Hematopoietic multipotent progenitor cell (in vitro differentiated cells): ENCODE measurements at regions not wholly inside any gene's neighbourhood (a gene's known extent, or its start where the extent isn't known, plus 50 kb on each side); places are given as distances from the start of the nearest gene placed in this dataset.

Experiments
- DNase-seq, 3 donors: peaks; one replicate each; pipeline ENCODE4 v3.0.0-alpha.2; 2011 to 2015; ENCODE audit warnings: low read depth in 2 of 3, low spot score in 2 of 3

GRCh38 chr20:57907131-57908000 lies 197.6 kb upstream of the PMEPA1 start:
- peak in 2 of 3 donors; percentile 77 to 84 for DNase-seq

GRCh38 chr20:57905448-57905847 lies 195.6 kb upstream of the PMEPA1 start:
- no peak for DNase-seq

DNA sequence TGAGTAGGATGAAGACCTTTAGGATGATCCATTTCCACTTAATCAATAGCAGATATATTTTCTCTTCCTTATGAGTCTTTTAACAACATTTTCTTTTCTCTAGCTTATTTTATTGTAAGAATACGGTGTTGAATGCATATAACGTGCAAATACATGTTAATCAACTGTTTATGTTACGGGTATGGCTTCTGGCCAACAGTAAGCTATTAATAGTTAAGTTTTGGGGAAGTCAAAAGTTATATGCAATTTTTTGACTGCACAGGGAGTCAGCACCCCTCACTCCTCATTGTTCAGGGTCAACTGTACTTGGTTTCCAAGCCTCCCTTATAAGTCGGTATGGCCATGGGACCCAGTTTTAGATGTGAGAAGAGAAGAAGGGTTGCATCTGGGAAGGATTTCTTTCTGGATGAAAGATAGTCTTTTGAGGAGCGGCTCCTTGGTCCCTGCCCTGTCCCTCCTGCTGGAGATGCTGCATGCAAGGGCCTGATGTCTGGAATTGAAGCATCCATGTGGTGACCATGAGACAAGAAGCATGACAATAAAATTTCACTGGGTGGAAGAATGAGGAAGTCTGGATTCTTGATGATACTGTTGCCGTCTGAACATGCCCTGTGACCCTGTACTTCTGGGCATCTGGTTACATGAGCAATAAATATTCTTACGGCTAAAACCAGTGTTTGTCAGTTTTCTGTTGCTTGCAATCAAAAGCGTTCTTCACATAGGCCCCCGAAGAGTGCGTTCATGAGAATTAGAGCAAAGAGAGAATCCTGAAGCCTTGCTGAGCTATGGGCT lies 194.7 kb upstream of the PMEPA1 start:
- peak in 2 of 3 donors; percentile 29 to 69 for DNase-seq

GRCh38 chr20:57902473-57902872 lies 192.7 kb upstream of the PMEPA1 start:
- DNase-seq: peak in 2 of 3 donors; percentile 41 to 52

GRCh38 chr20:57901526-57901925 lies 191.7 kb upstream of the PMEPA1 start:
- no peak for DNase-seq

GRCh38 chr20:57900226-57900905 lies 190.6 kb upstream of the PMEPA1 start:
- no peak for DNase-seq

- no peak for DNase-seq
Measured at GRCh38 chr20:57899554-57899953, 189.7 kb upstream of the PMEPA1 start.

GRCh38 chr20:57898332-57898731 lies 188.5 kb upstream of the PMEPA1 start:
- no peak for DNase-seq

DNA sequence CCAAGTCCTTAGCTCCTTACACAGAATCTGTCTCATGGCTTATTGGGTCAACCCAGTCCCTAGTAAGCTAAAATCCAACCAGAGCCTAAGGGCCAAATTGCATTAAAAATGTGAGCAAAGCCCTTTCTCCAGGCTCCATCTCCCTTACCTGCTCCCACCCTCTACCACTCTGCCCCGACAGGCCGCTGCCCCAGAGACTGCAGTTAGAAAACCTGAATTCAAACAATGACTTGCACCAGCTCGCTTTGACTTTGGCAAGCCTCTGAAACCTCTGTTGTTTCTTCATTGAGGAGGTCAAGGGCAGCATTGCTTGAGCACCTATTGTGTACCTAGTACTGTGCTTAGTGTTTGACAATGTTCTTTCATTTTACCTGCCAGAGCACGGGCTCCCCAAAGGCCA lies 188.1 kb upstream of the PMEPA1 start:
- DNase-seq: no peak

DNA sequence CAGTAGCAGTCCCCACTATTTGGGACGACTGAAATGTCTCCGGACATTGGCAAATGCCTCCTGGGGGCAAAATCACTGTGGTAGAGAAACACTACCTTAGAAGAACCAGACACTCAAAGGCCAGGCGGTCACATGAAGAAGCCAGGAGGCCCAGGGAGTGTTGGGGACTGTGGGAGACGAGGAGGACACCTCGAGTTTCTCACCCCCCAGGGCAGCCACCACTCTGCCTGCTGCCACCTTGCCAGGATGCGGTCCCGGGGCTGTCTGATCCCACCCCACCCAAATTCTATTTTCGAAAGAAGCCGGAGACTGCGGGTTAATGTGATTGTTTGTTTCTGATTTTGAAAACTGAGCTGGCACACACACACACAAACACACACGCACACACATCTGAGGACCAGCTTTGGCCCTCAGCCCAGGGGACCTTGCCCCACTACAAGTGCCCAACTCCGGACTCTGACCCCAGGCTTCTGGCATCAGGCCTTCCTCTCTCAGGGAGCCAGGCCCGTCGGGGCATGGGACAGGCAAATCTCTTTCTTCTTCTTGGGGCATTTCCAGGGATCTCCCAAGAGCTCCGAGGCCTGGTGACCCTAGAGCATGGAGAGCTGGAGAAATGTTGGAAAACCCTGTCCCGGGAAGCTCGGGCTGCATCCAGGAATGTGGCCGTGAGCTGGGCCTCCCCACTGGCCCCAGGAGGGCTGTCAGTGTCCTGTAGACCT lies 187.5 kb upstream of the PMEPA1 start:
- DNase-seq: no peak

- no peak for DNase-seq
Measured at GRCh38 chr20:57896563-57896962, 186.7 kb upstream of the PMEPA1 start.

DNA sequence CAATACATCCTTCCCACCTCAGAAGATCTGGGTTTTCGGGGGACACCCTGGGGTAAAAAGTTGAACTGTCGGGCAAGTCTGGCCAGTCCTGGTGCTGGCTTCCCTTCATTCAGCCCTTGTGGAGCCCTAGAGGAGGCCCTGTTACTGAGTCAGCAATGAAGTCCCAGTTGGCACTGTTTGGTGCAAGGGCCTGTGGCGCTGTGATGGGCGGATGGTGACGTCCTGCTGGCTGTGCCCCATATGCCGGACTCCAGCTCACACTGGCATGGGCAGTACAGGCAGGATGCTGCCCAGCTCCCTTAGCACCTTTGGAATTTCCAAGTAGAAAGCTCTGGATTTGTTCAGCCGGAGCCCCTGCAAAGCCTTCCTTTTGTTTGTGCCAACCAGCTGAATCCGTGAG lies 186.2 kb upstream of the PMEPA1 start:
- DNase-seq: no peak

- no peak for DNase-seq
Measured at GRCh38 chr20:57895161-57895855, 185.5 kb upstream of the PMEPA1 start.

GRCh38 chr20:57894522-57894921 lies 184.7 kb upstream of the PMEPA1 start:
- no peak for DNase-seq

- no peak for DNase-seq
Measured at GRCh38 chr20:57894096-57894495, 184.3 kb upstream of the PMEPA1 start.

DNA sequence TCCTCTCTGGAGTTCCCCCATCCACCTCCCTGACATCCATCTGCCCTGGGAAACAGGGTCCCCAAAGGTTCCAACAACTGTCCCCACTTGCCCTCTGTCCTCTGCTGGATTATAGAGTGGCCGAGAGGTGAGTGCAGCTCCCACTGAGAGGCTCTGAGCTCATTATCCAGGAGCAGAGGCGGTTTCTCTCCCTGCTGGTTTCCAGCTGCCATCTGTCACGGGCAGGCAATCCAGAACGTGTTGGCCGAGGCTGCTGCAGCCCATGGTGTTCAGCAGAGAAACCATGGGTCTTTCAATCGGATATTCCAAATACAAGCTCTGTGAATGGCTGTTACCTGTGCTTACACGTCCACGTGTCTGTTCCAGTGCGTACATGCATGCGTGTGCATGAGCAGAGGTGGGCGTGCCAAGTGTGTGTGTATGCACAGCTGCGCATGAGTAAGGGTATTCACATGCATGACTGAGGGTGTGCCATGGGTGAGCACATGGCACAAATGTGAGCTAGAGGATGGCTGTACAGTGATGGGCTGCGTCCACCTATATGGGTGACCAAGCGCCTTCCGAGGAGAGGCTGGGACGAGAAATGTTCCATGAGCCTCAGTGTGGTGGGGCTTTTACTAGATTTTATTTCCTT lies 183.7 kb upstream of the PMEPA1 start:
- DNase-seq: no peak

DNA sequence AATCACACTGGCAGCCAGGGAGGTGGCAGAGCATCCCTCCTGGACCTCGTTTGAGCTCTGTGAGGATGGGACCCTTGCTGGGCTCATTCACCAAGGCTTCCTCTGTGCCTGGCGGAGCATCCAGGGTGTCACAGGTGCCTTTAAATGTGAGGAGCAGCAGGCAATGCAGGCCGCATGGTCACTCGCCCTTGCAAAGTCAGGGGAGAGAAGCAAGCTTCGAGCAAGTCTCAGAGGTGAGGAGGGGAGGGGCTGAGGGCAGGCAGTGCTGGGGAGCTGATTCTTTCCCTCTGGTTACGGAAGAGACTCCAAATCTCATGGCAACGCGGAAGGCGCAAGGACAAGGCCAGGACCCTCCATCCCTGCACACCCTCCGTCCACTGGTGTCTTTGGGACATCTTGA lies 182.7 kb upstream of the PMEPA1 start:
- DNase-seq: no peak

DNA sequence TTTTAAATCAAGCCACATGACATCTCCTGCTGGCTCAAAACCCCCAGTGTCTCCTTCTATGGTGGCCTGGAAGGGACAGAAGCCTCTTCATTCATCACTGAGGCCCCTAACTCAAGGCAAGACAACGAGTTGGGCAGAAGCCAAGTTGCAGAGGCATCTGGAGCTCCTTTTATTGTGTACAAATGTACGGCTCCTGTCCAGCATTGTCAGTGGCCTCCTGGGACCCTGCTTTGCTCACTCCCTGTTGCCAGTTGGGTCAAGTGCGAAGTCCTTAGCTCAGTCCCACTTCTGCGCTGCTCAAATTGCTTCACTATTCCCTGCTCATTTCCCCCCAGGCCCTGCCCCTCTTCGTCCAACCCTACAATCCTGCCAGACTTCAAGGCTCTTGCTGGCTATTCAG lies 181.2 kb upstream of the PMEPA1 start:
- no peak for DNase-seq

- no peak for DNase-seq
Measured at GRCh38 chr20:57890202-57890800, 180.5 kb upstream of the PMEPA1 start.
